ENCODE measurements at regions not wholly inside any gene's neighbourhood (a gene's known extent, or its start where the extent isn't known, plus 50 kb on each side); places are given as distances from the start of the nearest gene placed in this dataset.

- Mint-ChIP-seq H3K27me3 (no peaks in the 10 kb centered on the region), H3K4me3 (no peak overlapping the region), H3K4me1 (no peaks in the 10 kb centered on the region), H3K27ac (no peak overlapping the region), H3K9me3 (ENCODE audit: insufficient read depth) (no peaks in the 10 kb centered on the region)
- Histone ChIP-seq H3K27me3 (replicated peaks in 1 of 4; ENCODE audit: control extremely low read depth in 1 of 4, control insufficient read depth in 3 of 4, insufficient read depth in 4 of 4, low read length in 3 of 4) (no peaks in the 10 kb centered on the region), H3K9me3 (ENCODE audit: control extremely low read depth in 1 of 3, control insufficient read depth in 2 of 3, insufficient read depth in 1 of 3, low read length in 2 of 3) (no peaks in the 10 kb centered on the region), H3K27ac (ENCODE audit: low read length in 2 of 2) (no peak overlapping the region), H3K4me3 (ENCODE audit: control extremely low read depth in 1 of 5, extremely low read depth in 1 of 5, insufficient read depth in 1 of 5, low read depth in 2 of 5, low read length in 4 of 5) (no peak overlapping the region), H4K20me1 (ENCODE audit: control insufficient read depth, insufficient read depth, low read length, poor library complexity, severe bottlenecking) (no peaks in the 10 kb centered on the region), H3K9ac (ENCODE audit: low read length) (no peak overlapping the region), H2AFZ (ENCODE audit: insufficient read depth, low read depth, low read length, poor library complexity, severe bottlenecking) (no peak overlapping the region), H3K4me1 (ENCODE audit: control insufficient read depth in 2 of 2, insufficient read depth in 2 of 2, low read length in 2 of 2) (no peaks in the 10 kb centered on the region), H3K79me2 (ENCODE audit: control insufficient read depth, insufficient read depth, low read length) (no peaks in the 10 kb centered on the region), H3K4me2 (replicated peaks; ENCODE audit: low read depth, low read length, poor library complexity, severe bottlenecking) (no peak overlapping the region), H3K36me3 (replicated peaks in 1 of 2; ENCODE audit: control extremely low read depth in 1 of 2, control insufficient read depth in 1 of 2, extremely low read depth in 1 of 2, insufficient read depth in 2 of 2, low read length in 1 of 2) (no peaks in the 10 kb centered on the region)
- no peak for DNase-seq
- no CpG with 5 or more reads among the region's 1 CpG for WGBS (ENCODE audit: insufficient coverage)
- ChIA-PET POLR2A (no interaction called here), CTCF (no interaction called here)
- intact Hi-C loops (cut with micrococcal nuclease): no loop called here
- no peak for ATAC-seq (ENCODE audit: low read depth)
- TF ChIP-seq EZH2 (IDR thresholded peaks at IDR 0.05; ENCODE audit: borderline replicate concordance, insufficient read depth, low read depth, low read length, poor library complexity, severe bottlenecking): no peak
- no peak for TF ChIP-seq CTCF (IDR thresholded peaks at IDR 0.05)
Measured at GRCh38 chr3:94294806-94295205, 231.9 kb downstream of the NSUN3 start.

GRCh38 chr3:94299716-94300115 is 236.9 kb downstream of the NSUN3 start:
- no peaks in the 10 kb centered on the region for H3K4me1 Mint-ChIP-seq
- Histone ChIP-seq H3K4me1 (ENCODE audit: control insufficient read depth in 2 of 2, insufficient read depth in 2 of 2, low read length in 2 of 2) (no peaks in the 10 kb centered on the region), H3K79me2 (ENCODE audit: control insufficient read depth, insufficient read depth, low read length) (no peaks in the 10 kb centered on the region), H3K4me3 (ENCODE audit: control extremely low read depth in 1 of 5, extremely low read depth in 1 of 5, insufficient read depth in 1 of 5, low read depth in 2 of 5, low read length in 4 of 5) (no peak overlapping the region), H3K27me3 (replicated peaks in 1 of 4; ENCODE audit: control extremely low read depth in 1 of 4, control insufficient read depth in 3 of 4, insufficient read depth in 4 of 4, low read length in 3 of 4) (no peaks in the 10 kb centered on the region), H4K20me1 (ENCODE audit: control insufficient read depth, insufficient read depth, low read length, poor library complexity, severe bottlenecking) (no peaks in the 10 kb centered on the region), H3K36me3 (replicated peaks in 1 of 2; ENCODE audit: control extremely low read depth in 1 of 2, control insufficient read depth in 1 of 2, extremely low read depth in 1 of 2, insufficient read depth in 2 of 2, low read length in 1 of 2) (no peaks in the 10 kb centered on the region), H3K9ac (ENCODE audit: low read length) (no peak overlapping the region), H3K9me3 (ENCODE audit: control extremely low read depth in 1 of 3, control insufficient read depth in 2 of 3, insufficient read depth in 1 of 3, low read length in 2 of 3) (no peaks in the 10 kb centered on the region), H3K27ac (ENCODE audit: low read length in 2 of 2) (no peak overlapping the region), H2AFZ (ENCODE audit: insufficient read depth, low read depth, low read length, poor library complexity, severe bottlenecking) (no peak overlapping the region), H3K4me2 (replicated peaks; ENCODE audit: low read depth, low read length, poor library complexity, severe bottlenecking) (no peak overlapping the region)
- H3K27ac Mint-ChIP-seq: no peak overlapping the region
- no peaks in the 10 kb centered on the region for H3K27me3 Mint-ChIP-seq
- no peak overlapping the region for H3K4me3 Mint-ChIP-seq
- no peak for DNase-seq
- H3K9me3 Mint-ChIP-seq (ENCODE audit: insufficient read depth): no peaks in the 10 kb centered on the region
- ATAC-seq (ENCODE audit: low read depth): no peak
- POLR2A ChIA-PET: no interaction called here
- no peak for TF ChIP-seq EZH2 (IDR thresholded peaks at IDR 0.05; ENCODE audit: borderline replicate concordance, insufficient read depth, low read depth, low read length, poor library complexity, severe bottlenecking)
- TF ChIP-seq CTCF (IDR thresholded peaks at IDR 0.05): no peak
- CTCF ChIA-PET: no interaction called here
- intact Hi-C loops (cut with micrococcal nuclease): no loop called here

Data from B cell (primary cell).